ENCODE measurements at regions not wholly inside any gene's neighbourhood (a gene's known extent, or its start where the extent isn't known, plus 50 kb on each side); places are given as distances from the start of the nearest gene placed in this dataset.
"Not testable (repeated sequence)": the region's sequence is repeated elsewhere in the genome, so short reads cannot be mapped to it uniquely, and the experiment has no call there.

- no peak for DNase-seq (ENCODE audit: low spot score)
Measured at GRCh38 chr6:80544976-80545722, 438.7 kb downstream of the BCKDHB start.

GRCh38 chr6:80544555-80544954 is 438.1 kb downstream of the BCKDHB start:
- DNase-seq (ENCODE audit: low spot score), result peak; percentile 14

GRCh38 chr6:80543598-80544222 is 437.2 kb downstream of the BCKDHB start:
- peak; percentile 44 for DNase-seq (ENCODE audit: low spot score)

GRCh38 chr6:80543151-80543550 is 436.7 kb downstream of the BCKDHB start:
- no peak for DNase-seq (ENCODE audit: low spot score)

GRCh38 chr6:80541886-80542285 is 435.4 kb downstream of the BCKDHB start:
- DNase-seq (ENCODE audit: low spot score), result no peak

GRCh38 chr6:80541181-80541580 is 434.7 kb downstream of the BCKDHB start:
- peak; percentile 79 for DNase-seq (ENCODE audit: low spot score)

GRCh38 chr6:80540700-80541099 is 434.2 kb downstream of the BCKDHB start:
- no peak for DNase-seq (ENCODE audit: low spot score)

GRCh38 chr6:80537118-80537972 is 430.9 kb downstream of the BCKDHB start:
- DNase-seq (ENCODE audit: low spot score), result no peak

GRCh38 chr6:80535914-80536565 is 429.6 kb downstream of the BCKDHB start:
- DNase-seq (ENCODE audit: low spot score), result no peak

GRCh38 chr6:80531681-80532619 is 425.5 kb downstream of the BCKDHB start:
- no peak for DNase-seq (ENCODE audit: low spot score)

GRCh38 chr6:80530103-80530502 is 423.6 kb downstream of the BCKDHB start:
- no peak for DNase-seq (ENCODE audit: low spot score)

GRCh38 chr6:80528115-80528514 is 421.6 kb downstream of the BCKDHB start:
- DNase-seq (ENCODE audit: low spot score), result no peak

GRCh38 chr6:80527552-80528052 is 421.1 kb downstream of the BCKDHB start:
- no peak for DNase-seq (ENCODE audit: low spot score)

GRCh38 chr6:80523531-80523997 is 417.1 kb downstream of the BCKDHB start:
- DNase-seq (ENCODE audit: low spot score), result no peak

GRCh38 chr6:80523010-80523409 is 416.5 kb downstream of the BCKDHB start:
- no peak for DNase-seq (ENCODE audit: low spot score)

- no peak for DNase-seq (ENCODE audit: low spot score)
Measured at GRCh38 chr6:80522576-80522975, 416.1 kb downstream of the BCKDHB start.

GRCh38 chr6:80519811-80520594 is 413.5 kb downstream of the BCKDHB start:
- peak; percentile 40 for DNase-seq (ENCODE audit: low spot score)

- no peak for DNase-seq (ENCODE audit: low spot score)
Measured at GRCh38 chr6:80517525-80517924, 411.1 kb downstream of the BCKDHB start.

- DNase-seq (ENCODE audit: low spot score), result not testable (repeated sequence)
Measured at GRCh38 chr6:80510521-80510920, 404.1 kb downstream of the BCKDHB start.

Data from AG20443 (cell line).